Esophagus muscularis mucosa (tissue), 4 donors: ENCODE measurements at regions not wholly inside any gene's neighbourhood (a gene's known extent, or its start where the extent isn't known, plus 50 kb on each side); places are given as distances from the start of the nearest gene placed in this dataset.

ENCODE experiments used
- DNase-seq: peaks from one replicate; pipeline ENCODE4 v3.0.0-alpha.2; 2017; ENCODE audit errors: extremely low spot score
- H3K27ac ChIP-seq, 4 donors: fragments of 200-600 bp; sonication (generic); replicated peaks in 1 of 4; 1 replicate in 3 of 4; 2 replicates in 1 of 4; pipeline ENCODE4 v1.5.1; 2016 to 2019; ENCODE audit warnings: mild to moderate bottlenecking in 1 of 4
- H3K27me3 ChIP-seq, 4 donors: fragments of 200-600 bp; sonication (generic); one replicate each; pipeline versions ENCODE4 v1.5.1 to v1.6.0; 2016 to 2019
- H3K36me3 ChIP-seq, 4 donors: fragments of 200-600 bp; sonication (generic); one replicate each; pipeline ENCODE4 v1.5.1; 2016 to 2019
- H3K4me1 ChIP-seq, 4 donors: fragments of 200-600 bp; sonication (generic); one replicate each; pipeline ENCODE4 v1.5.1; 2016 to 2019
- H3K4me3 ChIP-seq, 4 donors: fragments of 200-600 bp; sonication (generic); 1 replicate in 2 of 4; 2 replicates in 2 of 4; pipeline ENCODE4 v1.5.1; 2016 to 2019; ENCODE audit warnings: mild to moderate bottlenecking in 4 of 4, moderate library complexity in 1 of 4
- H3K9me3 ChIP-seq, 4 donors: fragments of 200-600 bp; sonication (generic); 1 replicate in 3 of 4; 2 replicates in 1 of 4; pipeline ENCODE4 v1.5.1; 2016 to 2019
- EP300 ChIP-seq: sonication (generic); formaldehyde crosslinking; IDR thresholded peaks from one replicate; pipeline ENCODE4 v1.6.1; 2017; ENCODE audit warnings: antibody characterized with exemption
- POLR2A ChIP-seq: fragments of 450-650 bp; IDR thresholded peaks from one replicate; pipeline ENCODE4 v1.6.1; 2017; ENCODE audit warnings: antibody characterized with exemption, moderate library complexity, mild to moderate bottlenecking, low read depth
- POLR2AphosphoS5 ChIP-seq, 2 donors: sonication (generic); formaldehyde crosslinking; IDR thresholded peaks; one replicate each; pipeline ENCODE4 v1.6.1; 2017; ENCODE audit warnings: antibody characterized with exemption in 2 of 2
- WGBS: methylation state at CpG from one replicate; pipeline ENCODE4 v1.1.5; 2018; 5-methylcytosine and 5-hydroxymethylcytosine counted together
- intact Hi-C: fragments of 100-400 bp; cut with DNase I; formaldehyde crosslinking; loops from one replicate; pipeline ENCODE4 v1.15.1; 2023
- TF ChIP-seq, protein P1 (sequence below), 3 experiments: fragments of 200-600 bp in 2 of 3; fragments of 450-650 bp in 1 of 3; sonication (generic) in 2 of 3; IDR thresholded peaks; one replicate each; pipeline ENCODE4 v1.5.1; 2017 to 2019; ENCODE audit warnings: antibody characterized with exemption in 3 of 3, mild to moderate bottlenecking in 2 of 3, moderate library complexity in 1 of 3

DNA sequence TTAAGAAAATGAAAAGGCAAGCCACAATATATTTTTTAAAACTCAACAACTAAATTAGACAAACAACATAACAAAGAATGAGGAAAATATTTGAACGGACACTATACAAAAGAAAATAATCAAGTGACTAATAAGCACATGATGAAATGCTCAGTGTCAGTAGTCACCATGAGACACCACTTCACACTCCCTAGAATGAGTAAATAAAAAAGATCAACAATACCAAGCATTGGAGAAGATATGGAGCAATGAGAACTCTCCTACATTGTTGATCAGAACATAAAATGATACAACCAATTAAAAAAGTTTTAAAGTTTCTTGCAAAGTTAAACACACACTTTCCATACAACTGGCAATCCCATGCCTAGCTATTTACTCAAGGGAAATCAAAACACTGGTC, 222.2 kb downstream of the C7orf25 start:
- 94% methylated on average over 1 of the region's 1 CpG for WGBS
- no peaks in the 10 kb centered on the region for H3K27me3 ChIP-seq
- TF ChIP-seq, protein P1, sequence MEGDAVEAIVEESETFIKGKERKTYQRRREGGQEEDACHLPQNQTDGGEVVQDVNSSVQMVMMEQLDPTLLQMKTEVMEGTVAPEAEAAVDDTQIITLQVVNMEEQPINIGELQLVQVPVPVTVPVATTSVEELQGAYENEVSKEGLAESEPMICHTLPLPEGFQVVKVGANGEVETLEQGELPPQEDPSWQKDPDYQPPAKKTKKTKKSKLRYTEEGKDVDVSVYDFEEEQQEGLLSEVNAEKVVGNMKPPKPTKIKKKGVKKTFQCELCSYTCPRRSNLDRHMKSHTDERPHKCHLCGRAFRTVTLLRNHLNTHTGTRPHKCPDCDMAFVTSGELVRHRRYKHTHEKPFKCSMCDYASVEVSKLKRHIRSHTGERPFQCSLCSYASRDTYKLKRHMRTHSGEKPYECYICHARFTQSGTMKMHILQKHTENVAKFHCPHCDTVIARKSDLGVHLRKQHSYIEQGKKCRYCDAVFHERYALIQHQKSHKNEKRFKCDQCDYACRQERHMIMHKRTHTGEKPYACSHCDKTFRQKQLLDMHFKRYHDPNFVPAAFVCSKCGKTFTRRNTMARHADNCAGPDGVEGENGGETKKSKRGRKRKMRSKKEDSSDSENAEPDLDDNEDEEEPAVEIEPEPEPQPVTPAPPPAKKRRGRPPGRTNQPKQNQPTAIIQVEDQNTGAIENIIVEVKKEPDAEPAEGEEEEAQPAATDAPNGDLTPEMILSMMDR (IDR thresholded peaks at IDR 0.05): no peak
- TF ChIP-seq POLR2AphosphoS5 (IDR thresholded peaks at IDR 0.05) (no peak), POLR2A (no peak), EP300 (no peak)
- intact Hi-C loops: loop anchor here (5.0 to 10.0 kb wide), 3 partner anchors 135 to 747 kb away; no protein-coding TSS in a partner anchor
- H3K27ac ChIP-seq: no peak overlapping the region
- no peak overlapping the region for H3K4me3 ChIP-seq
- no peaks in the 10 kb centered on the region for H3K36me3 ChIP-seq
- no peaks in the 10 kb centered on the region for H3K9me3 ChIP-seq
- DNase-seq: no peak
- peaks cover 0 to 32% (median 27%) of the 10 kb centered on the region in 4 donors for H3K4me1 ChIP-seq

- H3K36me3 ChIP-seq: no peaks in the 10 kb centered on the region
- H3K4me1 ChIP-seq: peaks cover 0 to 32% (median 27%) of the 10 kb centered on the region in 4 donors
- no peaks in the 10 kb centered on the region for H3K27me3 ChIP-seq
- no peak overlapping the region for H3K27ac ChIP-seq
- H3K9me3 ChIP-seq: no peaks in the 10 kb centered on the region
- intact Hi-C loops: no loop called here
- H3K4me3 ChIP-seq: no peak overlapping the region
- 65% methylated on average over 2 of the region's 2 CpGs for WGBS
- no peak for TF ChIP-seq POLR2AphosphoS5 (IDR thresholded peaks at IDR 0.05)
- TF ChIP-seq, protein P1 (IDR thresholded peaks at IDR 0.05): no peak
- TF ChIP-seq POLR2A: no peak
- TF ChIP-seq EP300: no peak
- DNase-seq: no peak
Observed at GRCh38 chr7:42688056-42688371, 223.9 kb downstream of the C7orf25 start.

DNA sequence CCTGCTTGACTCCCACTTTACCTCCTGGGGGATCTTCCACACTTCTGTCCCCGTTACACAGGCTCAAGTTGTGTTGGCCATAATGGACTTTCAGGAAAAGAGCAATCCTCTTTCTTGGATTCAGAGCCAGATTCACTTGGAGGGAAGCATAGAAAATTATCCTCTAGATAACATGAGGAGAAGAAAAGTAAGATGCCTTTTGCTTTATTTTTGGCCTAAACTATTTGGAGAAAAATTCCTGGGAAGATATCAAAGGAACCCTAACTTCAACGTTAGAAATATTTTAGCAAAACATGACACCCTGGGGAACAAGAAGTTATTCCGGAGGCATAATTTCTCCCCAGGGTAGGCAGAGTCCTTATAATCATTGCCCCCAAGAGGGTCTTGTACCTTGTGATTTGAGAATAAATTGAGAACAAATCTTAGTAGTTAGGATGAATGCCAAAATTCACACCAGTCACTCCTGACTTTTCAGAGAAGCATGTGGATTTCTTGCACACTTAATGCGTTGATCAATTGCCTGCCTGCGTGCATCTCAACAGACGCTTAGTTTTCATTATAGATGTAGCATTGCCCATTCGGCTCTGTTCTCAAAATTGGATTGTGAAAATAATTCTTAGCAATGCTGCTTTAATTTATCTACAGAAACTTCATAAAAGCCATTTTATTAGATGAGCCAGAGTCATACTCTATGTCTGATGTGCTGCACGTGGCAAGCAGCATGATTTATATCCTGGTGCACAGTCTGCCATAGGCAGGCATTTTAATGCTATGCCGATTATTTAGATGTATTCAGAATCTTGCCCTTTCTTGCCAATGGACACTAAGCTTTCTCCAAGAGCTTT, 224.4 kb downstream of the C7orf25 start:
- no peak overlapping the region for H3K4me3 ChIP-seq
- H3K4me1 ChIP-seq: peaks cover 0 to 32% (median 27%) of the 10 kb centered on the region in 4 donors
- 66% methylated on average over 9 of the region's 9 CpGs for WGBS
- no peak for TF ChIP-seq POLR2AphosphoS5 (IDR thresholded peaks at IDR 0.05)
- no peak for TF ChIP-seq EP300
- TF ChIP-seq POLR2A: no peak
- TF ChIP-seq, protein P1 (IDR thresholded peaks at IDR 0.05): no peak
- peak overlapping the region in 1 of 4 donors; percentile 64 for H3K27ac ChIP-seq
- H3K36me3 ChIP-seq: no peaks in the 10 kb centered on the region
- no peak for DNase-seq
- intact Hi-C loops: no loop called here
- no peaks in the 10 kb centered on the region for H3K27me3 ChIP-seq
- H3K9me3 ChIP-seq: no peaks in the 10 kb centered on the region

DNA sequence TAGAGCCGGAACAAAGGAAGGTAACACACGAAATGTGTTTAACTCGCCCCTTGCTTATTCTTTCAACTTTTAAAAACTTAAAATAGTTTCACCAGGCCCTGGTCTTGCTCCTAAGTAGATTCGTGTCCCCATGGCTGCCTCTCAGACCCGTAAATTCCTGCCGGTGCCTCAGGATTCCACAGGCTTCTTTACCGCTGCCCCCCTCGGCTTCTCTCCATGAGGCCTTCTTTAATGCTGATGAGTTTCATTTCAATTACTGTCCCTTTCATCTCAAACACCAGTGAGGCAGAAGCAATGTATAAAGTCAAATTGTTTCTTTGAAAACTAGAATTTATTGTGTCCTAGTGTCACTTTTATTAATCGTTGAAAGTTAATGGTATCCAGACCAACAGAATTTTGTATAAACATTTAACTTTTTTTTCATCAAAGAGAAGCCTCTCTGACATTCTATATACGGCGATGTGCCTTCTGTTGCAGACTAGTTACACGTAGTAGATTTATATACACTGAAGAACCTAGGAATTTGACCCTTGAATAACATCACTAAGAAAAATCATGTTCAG, 225.2 kb downstream of the C7orf25 start:
- intact Hi-C loops: no loop called here
- 51% methylated on average over 12 of the region's 12 CpGs for WGBS
- H3K4me3 ChIP-seq: no peak overlapping the region
- no peaks in the 10 kb centered on the region for H3K9me3 ChIP-seq
- H3K4me1 ChIP-seq: peaks cover 0 to 32% (median 27%) of the 10 kb centered on the region in 4 donors
- H3K36me3 ChIP-seq: no peaks in the 10 kb centered on the region
- DNase-seq: no peak
- H3K27me3 ChIP-seq: no peaks in the 10 kb centered on the region
- H3K27ac ChIP-seq: peak overlapping the region in 3 of 4 donors; percentile 26 to 64 (median 29)
- TF ChIP-seq, protein P1 (IDR thresholded peaks at IDR 0.05): no peak
- TF ChIP-seq POLR2AphosphoS5 (IDR thresholded peaks at IDR 0.05) (no peak), EP300 (no peak), POLR2A (no peak)
